H9 (cell line): ENCODE measurements at regions not wholly inside any gene's neighbourhood (a gene's known extent, or its start where the extent isn't known, plus 50 kb on each side); places are given as distances from the start of the nearest gene placed in this dataset.

ENCODE experiments used
- DNase-seq: peaks from one replicate; pipeline ENCODE4 v3.0.0-alpha.2; 2017
- H2AFZ ChIP-seq: one replicate; pipeline ENCODE4 v1.6.1; 2013; ENCODE audit warnings: mild to moderate bottlenecking, low read length, control low read depth, moderate library complexity
- H2AK5ac ChIP-seq: 2 replicates; pipeline ENCODE4 v1.6.1; 2013; ENCODE audit warnings: low read length, control low read depth, mixed read lengths; ENCODE audit not compliant: insufficient read length
- H2BK120ac ChIP-seq: one replicate; pipeline ENCODE4 v1.6.1; 2013; ENCODE audit warnings: low read depth, mild to moderate bottlenecking, low read length, control low read depth, inconsistent platforms; ENCODE audit not compliant: poor library complexity, severe bottlenecking
- H2BK12ac ChIP-seq: 2 replicates; pipeline ENCODE4 v1.6.1; 2013; ENCODE audit warnings: low read length, control low read depth, mixed read lengths, low read depth; ENCODE audit not compliant: insufficient read length
- H2BK15ac ChIP-seq: 2 replicates; pipeline ENCODE4 v1.6.1; 2013; ENCODE audit warnings: low read depth, low read length, control low read depth
- H2BK20ac ChIP-seq: one replicate; pipeline ENCODE4 v1.6.1; 2013; ENCODE audit warnings: low read depth, mild to moderate bottlenecking, low read length, control low read depth, inconsistent platforms; ENCODE audit not compliant: poor library complexity, severe bottlenecking
- H2BK5ac ChIP-seq: 2 replicates; pipeline ENCODE4 v1.6.1; 2013; ENCODE audit warnings: low read length, control low read depth, mixed read lengths; ENCODE audit not compliant: insufficient read length
- H3K14ac ChIP-seq: 2 replicates; pipeline ENCODE4 v1.6.1; 2013; ENCODE audit warnings: low read length, control low read depth; ENCODE audit not compliant: insufficient read depth
- H3K18ac ChIP-seq: 2 replicates; pipeline ENCODE4 v1.6.1; 2013; ENCODE audit warnings: low read depth, mild to moderate bottlenecking, mixed read lengths, low read length, control low read depth; ENCODE audit not compliant: insufficient read length
- H3K23ac ChIP-seq: 2 replicates; pipeline ENCODE4 v1.6.1; 2013; ENCODE audit warnings: low read length, control low read depth, mixed read lengths, low read depth; ENCODE audit not compliant: insufficient read length
- H3K23me2 ChIP-seq: 2 replicates; pipeline ENCODE4 v1.6.1; 2013; ENCODE audit warnings: low read depth, mild to moderate bottlenecking, mixed read lengths, low read length, control low read depth; ENCODE audit not compliant: insufficient read length, poor library complexity, severe bottlenecking
- H3K27ac ChIP-seq: 2 replicates; pipeline ENCODE4 v1.5.1; 2013; ENCODE audit warnings: low read length, control low read depth, mixed read lengths, low read depth; ENCODE audit not compliant: insufficient read length
- H3K27me3 ChIP-seq: 2 replicates; pipeline ENCODE4 v1.6.1; 2013; ENCODE audit warnings: low read length, control low read depth, inconsistent platforms; ENCODE audit not compliant: insufficient read depth
- H3K4ac ChIP-seq: 2 replicates; pipeline ENCODE4 v1.6.1; 2013; ENCODE audit warnings: low read depth, mild to moderate bottlenecking, control low read depth, inconsistent platforms, low read length, moderate library complexity
- H3K4me1 ChIP-seq: 2 replicates; pipeline ENCODE4 v1.6.1; 2013; ENCODE audit warnings: low read length, control low read depth, inconsistent platforms; ENCODE audit not compliant: insufficient read depth
- H3K4me2 ChIP-seq: 2 replicates; pipeline ENCODE4 v1.6.1; 2013; ENCODE audit warnings: low read length, control low read depth, mixed read lengths; ENCODE audit not compliant: insufficient read length, insufficient read depth
- H3K56ac ChIP-seq: 2 replicates; pipeline ENCODE4 v1.6.1; 2013; ENCODE audit warnings: low read depth, mild to moderate bottlenecking, mixed read lengths, low read length, control low read depth; ENCODE audit not compliant: insufficient read length
- H3K79me1 ChIP-seq: 2 replicates; pipeline ENCODE4 v1.6.1; 2013; ENCODE audit warnings: low read depth, mild to moderate bottlenecking, moderate library complexity, low read length, control low read depth, inconsistent platforms; ENCODE audit not compliant: insufficient read depth, poor library complexity, severe bottlenecking
- H3K79me2 ChIP-seq: 2 replicates; pipeline ENCODE4 v1.6.1; 2013; ENCODE audit warnings: low read length, control low read depth, inconsistent platforms; ENCODE audit not compliant: insufficient read depth
- H3K9ac ChIP-seq: 2 replicates; pipeline ENCODE4 v1.6.1; 2013; ENCODE audit warnings: low read length, control low read depth, mixed read lengths; ENCODE audit not compliant: insufficient read length; ENCODE audit errors: extremely low read depth
- H3K9me3 ChIP-seq: one replicate; pipeline ENCODE4 v1.6.1; 2013; ENCODE audit warnings: low read depth, low read length, inconsistent platforms; ENCODE audit not compliant: control insufficient read depth
- H3T11ph ChIP-seq: one replicate; pipeline ENCODE4 v1.6.1; 2013; ENCODE audit warnings: mild to moderate bottlenecking, low read length, control low read depth, inconsistent platforms
- H4K20me1 ChIP-seq: one replicate; pipeline ENCODE4 v1.6.1; 2013; ENCODE audit not compliant: control insufficient read depth, insufficient read length, insufficient read depth
- H4K5ac ChIP-seq: 2 replicates; pipeline ENCODE4 v1.6.1; 2013; ENCODE audit warnings: low read depth, mild to moderate bottlenecking, mixed read lengths, low read length, control low read depth; ENCODE audit not compliant: insufficient read length
- H4K8ac ChIP-seq: replicated peaks from 2 replicates; pipeline ENCODE4 v1.6.1; 2013; ENCODE audit warnings: low read length, control low read depth, mixed read lengths, low read depth; ENCODE audit not compliant: insufficient read length
- H4K91ac ChIP-seq: 2 replicates; pipeline ENCODE4 v1.6.1; 2013; ENCODE audit warnings: low read depth, mild to moderate bottlenecking, moderate library complexity, mixed read lengths, low read length, control low read depth; ENCODE audit not compliant: insufficient read length
- H3K27ac Mint-ChIP-seq, 3 experiments: 2 replicates in 2 of 3; 3 replicates in 1 of 3; pipeline ENCODE4 v1.8.0; 2020 to 2021; ENCODE audit warnings: mixed read lengths in 3 of 3, mild to moderate bottlenecking in 1 of 3, moderate library complexity in 1 of 3
- H3K27me3 Mint-ChIP-seq: 2 replicates; pipeline ENCODE4 v1.8.0; 2021; ENCODE audit warnings: low read depth, mild to moderate bottlenecking, moderate library complexity, mixed read lengths
- H3K36me3 Mint-ChIP-seq, 3 experiments: 2 replicates in 2 of 3; 3 replicates in 1 of 3; pipeline ENCODE4 v1.8.0; 2020 to 2021; ENCODE audit warnings: low read depth in 3 of 3, mixed read lengths in 3 of 3; ENCODE audit not compliant: insufficient read depth in 1 of 3
- H3K4me1 Mint-ChIP-seq, 2 experiments: 2 replicates each; pipeline ENCODE4 v1.8.0; 2020; ENCODE audit warnings: mixed read lengths in 2 of 2
- H3K4me3 Mint-ChIP-seq, 2 experiments: 2 replicates in 1 of 2; 3 replicates in 1 of 2; pipeline ENCODE4 v1.8.0; 2020 to 2021; ENCODE audit warnings: mild to moderate bottlenecking in 2 of 2, mixed read lengths in 2 of 2, moderate library complexity in 1 of 2
- H3K9me3 Mint-ChIP-seq, 2 experiments: 2 replicates in 1 of 2; 3 replicates in 1 of 2; pipeline ENCODE4 v1.8.0; 2020; ENCODE audit warnings: mild to moderate bottlenecking in 2 of 2, mixed read lengths in 2 of 2, moderate library complexity in 1 of 2
- CTCF ChIP-seq: fragments of 200-600 bp; sonication (generic); conservative IDR thresholded peaks from 3 replicates; pipeline ENCODE4 v1.8.0; 2021; ENCODE audit warnings: antibody characterized with exemption, mild to moderate bottlenecking
- WGBS: extraction: QIAGEN DNeasy Blood & Tissue Kit; methylation state at CpG from one replicate; pipeline ENCODE4 v1.1.7; 2013; ENCODE audit warnings: missing lambda C conversion rate, low lambda C conversion rate, mixed read lengths; ENCODE audit not compliant: insufficient read length; ENCODE audit errors: extremely low coverage; 5-methylcytosine and 5-hydroxymethylcytosine counted together

GRCh38 chr18:78393086-78393862, 586.3 kb upstream of the SALL3 start:
- Mint-ChIP-seq H3K9me3 (peaks cover 0 to 7% of the 10 kb centered on the region in 2 experiments; a peak in 1 of 5 replicates), H3K4me1 (peaks cover 0 to 7% of the 10 kb centered on the region in 2 experiments; a peak in 2 of 4 replicates), H3K36me3 (no peaks in the 10 kb centered on the region), H3K27me3 (no peaks in the 10 kb centered on the region; the same call in none of the 2 replicates), H3K27ac (no peak overlapping the region), H3K4me3 (no peak overlapping the region)
- no peak overlapping the region for H3K27ac ChIP-seq
- H3K23me2 ChIP-seq = no peaks in the 10 kb centered on the region
- no peaks in the 10 kb centered on the region for H3K79me1 ChIP-seq
- no peak overlapping the region for H2BK12ac ChIP-seq
- H3K23ac ChIP-seq = no peak overlapping the region
- no peak overlapping the region for H2BK5ac ChIP-seq
- no peaks in the 10 kb centered on the region for H3K9me3 ChIP-seq
- H3K4me1 ChIP-seq = no peaks in the 10 kb centered on the region
- H4K5ac ChIP-seq = no peak overlapping the region
- no peak overlapping the region for H3T11ph ChIP-seq
- no peak overlapping the region for H3K4ac ChIP-seq
- H4K20me1 ChIP-seq = no peaks in the 10 kb centered on the region
- no peak overlapping the region for H2AK5ac ChIP-seq
- no CpG with 5 or more reads among the region's 14 CpGs for WGBS
- no peak overlapping the region for H2BK20ac ChIP-seq
- H3K14ac ChIP-seq = no peak overlapping the region
- H2BK120ac ChIP-seq = no peak overlapping the region
- H2BK15ac ChIP-seq = no peak overlapping the region
- no peaks in the 10 kb centered on the region for H3K27me3 ChIP-seq
- H2AFZ ChIP-seq = no peak overlapping the region
- no peak for TF ChIP-seq CTCF
- H3K56ac ChIP-seq = no peak overlapping the region
- no peak overlapping the region for H3K4me2 ChIP-seq
- H3K9ac ChIP-seq = no peak overlapping the region
- DNase-seq = no peak
- H3K18ac ChIP-seq = no peak overlapping the region
- no peak overlapping the region for H4K91ac ChIP-seq
- H4K8ac ChIP-seq = no peak overlapping the region
- no peaks in the 10 kb centered on the region for H3K79me2 ChIP-seq
